Effector CD4-positive, alpha-beta T cell (primary cell): ENCODE measurements at regions not wholly inside any gene's neighbourhood (a gene's known extent, or its start where the extent isn't known, plus 50 kb on each side); places are given as distances from the start of the nearest gene placed in this dataset.
"Not testable (repeated sequence)": the region's sequence is repeated elsewhere in the genome, so short reads cannot be mapped to it uniquely, and the experiment has no call there.

Experiments used
- DNase-seq: peaks from one replicate; pipeline ENCODE4 v3.0.0-alpha.2; 2020

GRCh38 chr18:1304392-1304992, 399.8 kb downstream of the ADCYAP1 start:
- no peak for DNase-seq

- no peak for DNase-seq
Observed at GRCh38 chr18:1306641-1307040, 402.0 kb downstream of the ADCYAP1 start.

- DNase-seq, result no peak
Observed at GRCh38 chr18:1308686-1309085, 404.0 kb downstream of the ADCYAP1 start.

- no peak for DNase-seq
Observed at GRCh38 chr18:1311376-1311775, 406.7 kb downstream of the ADCYAP1 start.

GRCh38 chr18:1335345-1335744, 430.7 kb downstream of the ADCYAP1 start:
- DNase-seq, result not testable (repeated sequence)

- DNase-seq, result no peak
Observed at GRCh38 chr18:1350931-1351450, 446.3 kb downstream of the ADCYAP1 start.

- DNase-seq, result no peak
Observed at GRCh38 chr18:1353025-1353424, 448.4 kb downstream of the ADCYAP1 start.

- DNase-seq, result no peak
Observed at GRCh38 chr18:1357724-1358123, 453.1 kb downstream of the ADCYAP1 start.

- DNase-seq, result no peak
Observed at GRCh38 chr18:1361936-1362335, 457.3 kb downstream of the ADCYAP1 start.

GRCh38 chr18:1370552-1370951, 465.9 kb downstream of the ADCYAP1 start:
- no peak for DNase-seq

- no peak for DNase-seq
Observed at GRCh38 chr18:1371724-1372123, 467.1 kb downstream of the ADCYAP1 start.

- no peak for DNase-seq
Observed at GRCh38 chr18:1383465-1383864, 478.8 kb downstream of the ADCYAP1 start.

GRCh38 chr18:1388468-1388867, 483.8 kb downstream of the ADCYAP1 start:
- not testable (repeated sequence) for DNase-seq

- DNase-seq, result no peak
Observed at GRCh38 chr18:1392046-1392445, 487.4 kb downstream of the ADCYAP1 start.

- DNase-seq, result no peak
Observed at GRCh38 chr18:1392865-1393734, 488.4 kb downstream of the ADCYAP1 start.

- DNase-seq, result no peak
Observed at GRCh38 chr18:1393929-1394328, 489.3 kb downstream of the ADCYAP1 start.

- no peak for DNase-seq
Observed at GRCh38 chr18:1394426-1394825, 489.8 kb downstream of the ADCYAP1 start.

- DNase-seq, result no peak
Observed at GRCh38 chr18:1394966-1395365, 490.3 kb downstream of the ADCYAP1 start.

- DNase-seq, result no peak
Observed at GRCh38 chr18:1408376-1408775, 503.7 kb downstream of the ADCYAP1 start.

GRCh38 chr18:1412655-1413322, 508.1 kb downstream of the ADCYAP1 start:
- no peak for DNase-seq

- no peak for DNase-seq
Observed at GRCh38 chr18:1413323-1413675, 508.6 kb downstream of the ADCYAP1 start.

GRCh38 chr18:1416074-1416473, 511.4 kb downstream of the ADCYAP1 start:
- no peak for DNase-seq

GRCh38 chr18:1421502-1421901, 516.8 kb downstream of the ADCYAP1 start:
- no peak for DNase-seq

GRCh38 chr18:1422634-1423033, 518.0 kb downstream of the ADCYAP1 start:
- no peak for DNase-seq
